ENCODE measurements at regions not wholly inside any gene's neighbourhood (a gene's known extent, or its start where the extent isn't known, plus 50 kb on each side); places are given as distances from the start of the nearest gene placed in this dataset.

DNA sequence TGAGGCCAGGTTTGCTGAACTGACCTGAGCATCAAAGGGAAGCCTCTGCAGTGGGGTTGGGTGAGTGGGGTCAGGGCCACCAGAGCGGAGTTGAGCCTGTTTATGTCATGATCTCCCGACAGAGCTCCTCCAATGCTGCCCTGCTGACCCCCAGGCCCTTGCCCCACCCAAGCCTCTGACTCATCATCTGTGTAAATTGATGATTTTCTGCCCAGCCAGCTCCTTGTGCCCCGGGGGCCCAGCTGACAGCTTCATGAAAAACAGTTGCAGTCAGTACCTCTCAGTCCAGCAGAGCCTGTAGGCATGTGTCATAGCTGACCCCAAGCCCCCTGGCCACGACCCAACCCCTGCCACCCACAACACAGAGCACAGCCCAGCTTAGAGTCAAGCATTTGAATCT, 134.9 kb downstream of the CCT6B start:
- no peak for DNase-seq (ENCODE audit: low read depth in 2 of 2)

DNA sequence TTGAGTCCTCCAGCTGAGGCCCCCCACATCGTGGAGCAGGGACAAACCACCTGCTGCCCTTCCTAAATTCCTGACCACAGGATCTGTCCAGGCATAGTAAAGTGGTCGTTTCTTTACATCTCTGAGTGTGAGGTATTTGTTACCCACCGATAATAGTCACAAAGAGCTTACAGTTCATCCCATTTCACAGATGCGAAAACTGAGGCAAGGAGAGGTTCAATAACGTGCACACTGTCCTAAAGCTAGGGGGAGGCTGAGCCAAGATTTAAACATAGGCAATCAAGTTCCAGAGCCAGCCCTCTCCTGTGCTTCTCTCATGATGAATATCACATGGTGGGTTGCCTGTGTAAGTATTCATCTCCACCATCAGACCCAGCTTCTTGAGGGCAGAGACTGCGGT, 135.4 kb downstream of the CCT6B start:
- no peak for DNase-seq (ENCODE audit: low read depth in 2 of 2)

DNA sequence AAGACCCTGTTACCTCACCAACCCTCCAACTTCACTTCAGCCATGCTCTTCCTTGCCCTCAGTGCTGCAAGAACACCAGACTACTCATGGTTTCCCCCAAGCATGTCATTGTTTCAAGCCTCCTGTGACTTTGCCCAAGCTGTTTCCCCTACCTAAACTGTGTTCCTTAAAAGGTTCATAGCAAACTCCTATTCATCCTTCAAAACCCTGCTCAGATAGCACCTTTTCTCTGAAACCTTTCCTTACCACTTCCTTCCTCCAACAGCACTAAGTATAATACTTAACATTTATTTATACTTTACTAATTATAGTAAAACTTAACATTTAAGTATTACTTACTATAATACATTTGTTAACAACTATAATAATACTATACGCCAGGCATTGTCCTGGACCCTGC, 136.2 kb downstream of the CCT6B start:
- DNase-seq (ENCODE audit: low read depth in 2 of 2): no peak

DNA sequence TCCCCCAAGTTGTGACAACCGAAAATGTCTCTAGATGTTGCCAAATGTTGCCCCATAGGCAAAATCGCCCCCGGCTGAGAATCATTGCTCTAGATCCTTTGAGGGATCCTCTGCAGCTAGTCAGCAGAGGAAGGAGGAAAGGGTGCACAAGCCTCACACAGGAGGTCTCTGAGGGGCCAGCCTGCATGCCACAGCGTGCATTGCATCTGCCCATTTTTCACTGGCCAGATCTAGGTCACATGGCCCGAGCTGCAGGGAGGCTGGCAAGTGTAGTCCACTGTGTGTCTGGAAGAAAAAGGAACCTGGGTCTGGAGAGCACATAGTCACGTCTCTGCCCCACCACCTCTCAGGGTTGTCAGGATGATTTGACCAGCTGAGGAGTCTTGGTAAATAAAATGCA, 138.2 kb downstream of the CCT6B start:
- DNase-seq (ENCODE audit: low read depth in 2 of 2): no peak

DNA sequence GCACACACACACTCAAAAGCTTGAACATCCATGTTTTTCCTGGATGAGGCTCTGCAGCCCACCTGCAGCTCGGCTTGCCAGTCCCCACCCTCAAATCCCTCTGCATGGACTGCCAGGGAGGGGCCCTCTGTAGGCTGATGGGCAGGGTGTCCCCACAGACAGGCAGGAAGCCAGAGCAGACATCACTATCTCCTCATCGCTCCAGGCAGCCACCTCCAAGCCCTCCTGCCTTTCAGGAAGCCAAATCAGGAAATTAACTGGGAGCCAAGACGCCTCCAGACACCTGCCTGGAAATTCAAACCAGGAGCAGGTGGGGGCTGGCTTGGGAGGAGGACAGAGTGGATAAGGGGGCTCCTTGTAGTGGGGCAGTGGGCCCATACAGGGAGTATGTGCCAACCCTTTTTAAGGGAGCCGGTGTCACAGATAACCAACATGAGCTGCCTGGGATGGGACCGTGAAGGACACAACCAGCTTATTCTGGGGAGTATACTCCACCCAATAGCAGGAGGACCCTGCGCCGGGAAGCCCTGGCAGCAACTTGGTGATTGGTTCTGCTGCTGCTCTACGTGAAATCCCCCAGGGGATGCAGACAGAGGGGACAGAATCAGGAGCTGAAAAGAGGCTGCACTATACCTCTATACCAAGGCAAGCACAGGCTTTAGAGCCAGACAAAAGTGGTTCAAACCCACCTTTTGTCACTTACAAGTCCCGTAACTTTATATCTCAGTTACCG, 139.1 kb downstream of the CCT6B start:
- no peak for DNase-seq (ENCODE audit: low read depth in 2 of 2)

DNA sequence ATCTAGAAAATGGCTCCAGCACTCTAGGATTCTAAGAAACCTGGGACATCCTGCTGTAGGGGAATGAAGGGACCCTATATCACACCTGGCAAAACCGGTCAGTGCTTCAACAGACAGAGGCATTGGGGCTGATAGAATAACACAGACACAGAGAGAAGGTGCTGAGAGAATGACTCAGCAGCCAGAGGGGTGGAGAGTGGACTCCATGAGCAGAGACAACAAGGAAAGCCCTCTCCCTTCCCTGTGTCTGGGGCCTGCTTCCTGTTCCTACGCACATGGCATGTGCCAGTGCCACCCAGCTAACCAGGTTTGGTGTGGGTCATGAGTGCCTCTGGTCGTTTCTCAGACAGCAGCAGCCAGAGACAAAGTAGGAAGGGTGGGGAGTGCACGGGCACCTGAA, 140.3 kb downstream of the CCT6B start:
- DNase-seq (ENCODE audit: low read depth in 2 of 2): no peak

DNA sequence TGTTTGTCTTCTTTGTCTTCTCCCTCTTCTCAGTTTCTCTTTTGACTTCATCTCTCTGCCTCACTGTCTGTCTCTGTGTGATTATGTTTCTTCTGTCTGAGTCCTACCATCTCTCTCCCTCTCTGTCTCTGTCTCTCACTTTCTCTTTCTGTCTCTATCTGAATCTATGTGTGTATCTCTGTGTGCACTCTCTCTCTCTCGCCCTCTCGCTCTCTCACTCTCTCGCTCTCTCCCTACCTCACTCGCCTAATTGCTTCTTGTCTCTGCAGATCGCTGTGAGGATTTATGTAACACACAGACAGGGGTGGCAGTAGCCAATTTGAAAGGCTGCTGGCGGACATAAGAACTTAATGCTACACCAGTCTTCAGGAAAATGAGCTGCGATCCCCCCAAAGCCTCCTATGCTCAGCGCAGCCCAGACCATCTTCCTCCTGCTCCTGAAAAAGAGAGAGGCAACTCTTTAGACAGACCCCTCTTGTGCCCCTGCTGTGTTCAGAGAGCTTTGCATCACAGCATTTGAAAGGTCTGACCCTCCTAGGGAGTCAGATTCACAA, 140.9 kb downstream of the CCT6B start:
- DNase-seq (ENCODE audit: low read depth in 2 of 2): no peak

DNA sequence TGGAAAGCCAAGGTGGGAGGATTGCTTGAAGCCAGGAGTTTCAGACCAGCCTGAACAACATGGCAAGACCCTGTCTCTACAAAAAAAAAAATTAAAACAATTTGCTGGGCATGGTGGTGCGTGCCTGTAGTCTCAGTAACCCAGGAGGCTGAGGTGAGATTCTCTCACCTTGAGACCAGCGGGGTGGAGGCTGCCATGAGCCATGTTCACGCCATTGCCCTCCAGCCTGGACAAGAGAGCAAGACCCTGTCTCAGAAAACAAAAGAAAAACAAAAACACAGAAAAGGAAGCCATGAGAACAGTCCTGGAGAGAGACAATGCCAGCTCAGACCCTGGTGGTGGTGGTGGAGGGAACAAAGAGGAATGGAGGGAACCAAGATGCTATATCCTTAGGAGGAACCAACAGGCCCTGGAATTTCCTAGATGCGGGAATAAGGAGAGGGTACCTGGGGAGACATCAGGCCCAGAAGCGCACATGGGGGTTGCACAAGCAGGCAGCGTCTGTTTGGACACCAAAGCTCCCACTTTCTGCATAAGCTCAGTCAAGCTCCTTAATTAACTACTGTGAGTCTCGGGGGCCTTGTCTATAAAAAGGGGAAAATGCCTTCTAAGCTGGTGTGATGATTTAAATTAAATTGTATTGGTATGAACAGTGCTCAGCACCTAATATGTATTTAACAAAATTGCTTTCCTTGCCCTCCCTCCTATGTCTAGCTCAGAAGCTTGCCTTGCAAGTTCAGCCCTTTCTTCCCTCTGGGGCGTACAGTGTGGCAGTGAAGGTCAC, 143.8 kb downstream of the CCT6B start:
- no peak for DNase-seq (ENCODE audit: low read depth in 2 of 2)

DNA sequence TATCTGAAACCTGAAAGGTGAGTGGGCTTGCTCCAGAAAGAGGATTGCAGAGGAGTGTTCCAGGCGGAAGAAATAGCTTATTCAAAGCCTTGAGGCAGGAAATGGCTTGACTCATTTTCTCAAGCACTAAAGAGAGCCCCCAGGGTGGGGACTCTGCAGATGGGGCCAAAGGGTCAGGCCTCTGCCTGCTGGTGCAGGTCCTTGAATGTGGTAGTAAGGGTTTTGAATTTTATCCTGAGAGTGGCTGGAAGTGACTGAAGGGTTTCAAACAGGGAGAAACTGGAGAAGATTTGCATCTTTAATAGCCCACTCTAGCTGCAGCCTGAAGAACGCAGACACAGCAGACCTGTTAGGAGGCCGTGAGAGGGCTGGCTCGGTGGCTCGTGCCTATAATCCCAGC, 144.4 kb downstream of the CCT6B start:
- no peak for DNase-seq (ENCODE audit: low read depth in 2 of 2)

DNA sequence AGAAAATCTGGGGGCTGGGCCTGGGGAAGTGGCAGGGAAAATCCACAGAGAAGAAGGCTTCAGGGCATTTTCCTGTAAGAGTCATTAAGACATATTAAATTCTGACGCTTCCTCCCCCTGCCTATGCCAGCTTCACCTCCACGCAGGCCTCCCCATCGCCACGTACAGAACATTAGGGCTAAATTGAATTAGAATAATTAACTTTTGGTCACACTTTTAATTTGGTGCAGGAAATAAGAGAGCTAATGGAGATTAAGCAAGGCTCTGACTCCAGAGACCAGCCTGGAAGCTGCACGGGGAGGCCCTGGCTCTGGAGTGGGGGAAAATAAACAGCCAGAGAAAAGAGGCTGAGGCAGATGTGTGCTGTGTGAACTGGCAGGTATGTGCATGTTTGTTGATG, 148.0 kb downstream of the CCT6B start:
- no peak for DNase-seq (ENCODE audit: low read depth in 2 of 2)

DNA sequence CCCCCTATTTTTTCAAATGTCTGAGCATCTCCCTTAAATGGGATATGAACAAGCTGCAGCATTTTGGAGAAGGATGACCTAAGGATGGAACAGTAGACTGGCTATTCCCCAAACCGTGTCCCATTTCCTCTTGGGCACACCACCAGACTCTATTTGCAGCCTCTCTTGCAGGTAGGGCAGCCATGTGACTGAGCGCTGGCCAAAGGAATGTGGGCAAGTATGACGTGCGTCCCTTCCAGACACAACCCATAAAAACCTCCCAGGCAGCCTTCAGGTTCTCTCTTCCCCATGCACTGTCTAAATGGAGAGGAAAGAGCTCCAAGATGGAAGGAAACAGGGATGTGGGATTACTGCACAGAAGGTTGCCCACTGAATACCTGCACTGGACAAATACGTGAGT, 149.7 kb downstream of the CCT6B start:
- DNase-seq (ENCODE audit: low read depth in 2 of 2): no peak

DNA sequence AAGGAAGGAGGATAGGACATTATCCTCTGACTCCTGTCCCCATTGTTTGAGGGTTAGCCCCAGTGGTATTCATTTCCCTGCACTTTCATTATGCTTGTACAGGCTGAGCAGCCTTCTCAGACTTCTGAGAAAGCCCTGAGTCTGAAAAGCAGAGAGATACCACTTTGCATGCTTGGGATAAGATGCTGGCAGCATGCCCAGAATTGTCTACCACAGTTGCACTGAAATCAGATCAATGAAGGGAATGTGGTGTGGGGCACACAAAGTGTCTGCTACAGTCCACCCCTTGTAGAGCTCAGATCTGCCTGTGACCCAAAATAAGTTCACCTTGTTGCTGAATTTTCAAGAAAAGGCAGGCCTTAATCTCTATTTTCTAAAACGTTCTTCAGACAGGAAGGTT, 160.6 kb downstream of the CCT6B start:
- no peak for DNase-seq (ENCODE audit: low read depth in 2 of 2)

DNA sequence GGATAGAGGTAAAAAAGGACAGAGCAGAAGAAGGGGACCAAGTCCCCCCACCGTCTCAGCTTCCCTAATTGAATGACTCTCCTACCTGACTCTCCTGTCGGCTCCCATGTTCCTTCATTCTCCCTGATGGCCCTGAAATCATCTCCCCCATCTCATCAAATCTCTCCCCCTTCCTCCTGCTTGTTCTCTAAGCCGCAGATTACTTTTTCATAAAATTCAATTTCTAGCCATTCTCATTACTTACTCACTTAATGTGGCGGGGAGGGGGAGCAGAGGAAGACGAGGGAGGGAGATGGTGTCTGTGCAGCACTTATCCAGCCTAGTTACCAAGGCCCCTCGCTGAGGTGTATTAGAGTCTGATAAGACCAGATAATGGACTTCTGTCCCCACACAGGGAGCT, 161.5 kb downstream of the CCT6B start:
- DNase-seq (ENCODE audit: low read depth in 2 of 2): no peak

DNA sequence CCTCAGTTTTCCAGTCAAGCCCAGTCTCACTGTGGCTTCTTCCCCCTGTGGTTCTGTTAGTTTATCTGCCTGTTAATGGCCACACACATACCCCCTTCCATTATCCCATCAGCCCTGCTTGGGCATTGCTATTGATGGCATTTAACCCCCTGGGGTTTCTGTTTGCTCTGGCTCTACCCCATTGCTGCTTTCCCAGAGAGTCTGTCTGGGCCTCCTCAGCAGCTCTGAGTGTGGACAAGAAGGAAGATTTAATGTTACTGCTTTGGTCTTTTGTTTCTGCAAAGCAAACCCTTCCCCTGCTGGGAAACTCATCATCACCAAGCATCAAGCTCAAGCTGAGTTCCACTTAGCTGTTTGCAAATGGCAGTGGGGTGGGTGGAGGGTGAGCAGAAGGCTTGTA, 162.7 kb downstream of the CCT6B start:
- DNase-seq (ENCODE audit: low read depth in 2 of 2): no peak

DNA sequence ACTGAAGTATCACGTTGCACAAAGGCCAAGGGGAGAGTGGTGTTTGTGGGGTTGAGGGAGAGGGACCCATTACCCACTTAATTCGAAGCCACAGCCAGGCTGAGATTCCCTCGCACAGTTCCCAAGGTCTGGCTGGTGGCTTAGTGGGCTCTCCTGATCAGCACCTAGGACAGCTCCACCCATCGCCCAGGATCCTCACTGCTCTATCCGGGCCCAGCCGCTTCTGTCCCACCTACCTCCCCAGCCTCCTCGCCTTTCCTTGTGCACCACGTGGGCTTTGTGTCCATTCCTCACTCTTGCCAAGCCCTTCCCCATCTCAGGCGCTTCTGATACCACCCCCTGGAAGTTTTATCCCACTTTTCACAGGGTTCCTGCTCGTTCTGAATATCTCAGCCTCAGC, 163.5 kb downstream of the CCT6B start:
- peak; percentile 34 to 35 for DNase-seq (ENCODE audit: low read depth in 2 of 2)

DNA sequence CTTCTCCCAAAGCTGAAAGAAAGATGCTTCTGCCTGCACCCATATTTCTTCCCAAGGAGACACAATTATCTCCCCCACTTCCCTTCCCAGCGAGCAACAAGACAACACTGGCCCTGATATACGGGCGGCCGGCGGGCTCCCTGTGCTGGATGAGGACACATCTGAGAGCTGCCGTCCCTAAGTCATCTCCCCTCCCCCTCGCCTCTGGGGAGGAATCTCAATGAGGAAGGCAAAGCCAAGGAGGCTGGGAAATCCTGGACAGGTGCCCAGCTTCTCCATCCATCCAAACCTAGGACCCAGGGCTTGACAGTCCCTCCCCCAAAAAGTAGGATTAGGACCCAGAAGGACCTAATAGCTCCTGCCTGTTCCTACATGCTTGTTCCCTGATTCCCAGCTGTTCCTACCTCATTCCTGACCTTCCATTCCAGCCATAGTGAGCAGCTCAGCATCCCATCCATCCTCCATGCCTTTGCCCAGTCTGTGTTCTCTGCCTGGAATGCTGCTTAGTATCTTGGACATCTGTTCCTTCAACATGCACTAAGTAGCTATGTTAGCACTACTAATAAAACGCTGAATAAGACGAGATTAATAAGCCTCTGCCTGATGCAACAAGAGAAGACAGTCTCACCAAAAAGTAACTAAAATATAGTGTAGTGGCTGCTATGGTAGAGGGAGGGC, 167.9 kb downstream of the CCT6B start:
- DNase-seq (ENCODE audit: low read depth in 2 of 2): no peak

DNA sequence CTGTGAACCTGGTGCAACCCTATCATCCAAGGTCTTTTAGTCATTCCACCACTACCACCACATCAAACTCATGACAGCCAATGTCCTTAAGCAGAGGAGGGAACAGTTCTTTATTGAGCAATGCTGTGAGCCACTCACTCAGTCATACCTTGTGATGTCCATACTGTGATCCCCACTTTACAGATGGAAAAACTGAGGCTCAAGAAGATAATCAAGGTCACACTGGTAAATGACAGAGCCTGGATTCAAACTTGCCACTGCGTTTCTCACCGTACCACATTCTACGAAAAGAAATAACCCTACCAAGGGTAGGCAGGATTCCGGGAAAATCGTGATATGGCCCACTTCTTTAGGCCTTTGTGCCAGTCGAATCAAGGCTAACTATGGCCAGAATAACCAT, 172.6 kb downstream of the CCT6B start:
- DNase-seq (ENCODE audit: low read depth in 2 of 2): no peak

DNA sequence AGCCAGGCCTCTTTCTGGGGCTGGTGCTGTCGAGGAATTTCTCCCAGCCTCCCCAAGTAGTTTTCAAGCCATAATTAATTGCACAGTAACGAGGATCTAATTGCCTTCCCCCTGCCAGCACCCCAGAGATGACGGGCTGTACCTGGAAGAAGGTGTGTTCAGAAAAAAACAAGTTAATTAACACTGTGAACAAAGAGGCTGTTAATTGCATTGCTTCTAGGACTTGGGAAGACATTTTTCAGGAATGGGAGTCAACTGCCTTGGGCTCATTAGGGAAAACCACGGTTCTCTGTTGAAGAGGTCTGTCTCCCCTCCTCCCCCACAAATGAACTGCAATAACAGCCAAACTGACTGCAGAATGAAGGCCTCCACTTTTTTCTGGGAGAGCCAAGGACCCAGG, 176.7 kb downstream of the CCT6B start:
- DNase-seq (ENCODE audit: low read depth in 2 of 2): no peak

DNA sequence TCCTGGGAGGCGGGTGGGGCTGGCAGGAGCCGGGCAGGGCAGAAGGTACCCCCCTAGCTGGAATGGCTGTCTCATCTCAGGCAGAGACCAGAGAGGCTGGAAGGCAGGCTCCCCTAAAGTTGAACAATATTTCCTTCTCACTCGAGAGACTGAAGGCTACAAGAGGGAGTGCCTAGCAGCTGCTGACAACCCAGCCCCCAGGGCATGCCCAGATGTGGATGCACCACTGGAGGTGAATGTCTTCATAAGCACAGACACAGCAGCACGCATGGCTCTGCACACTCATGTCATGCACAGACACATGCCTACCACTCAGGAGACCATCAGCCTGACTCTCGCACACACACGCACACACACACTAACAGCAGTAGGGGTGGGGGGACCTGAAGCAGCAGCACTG, 179.0 kb downstream of the CCT6B start:
- no peak for DNase-seq (ENCODE audit: low read depth in 2 of 2)

DNA sequence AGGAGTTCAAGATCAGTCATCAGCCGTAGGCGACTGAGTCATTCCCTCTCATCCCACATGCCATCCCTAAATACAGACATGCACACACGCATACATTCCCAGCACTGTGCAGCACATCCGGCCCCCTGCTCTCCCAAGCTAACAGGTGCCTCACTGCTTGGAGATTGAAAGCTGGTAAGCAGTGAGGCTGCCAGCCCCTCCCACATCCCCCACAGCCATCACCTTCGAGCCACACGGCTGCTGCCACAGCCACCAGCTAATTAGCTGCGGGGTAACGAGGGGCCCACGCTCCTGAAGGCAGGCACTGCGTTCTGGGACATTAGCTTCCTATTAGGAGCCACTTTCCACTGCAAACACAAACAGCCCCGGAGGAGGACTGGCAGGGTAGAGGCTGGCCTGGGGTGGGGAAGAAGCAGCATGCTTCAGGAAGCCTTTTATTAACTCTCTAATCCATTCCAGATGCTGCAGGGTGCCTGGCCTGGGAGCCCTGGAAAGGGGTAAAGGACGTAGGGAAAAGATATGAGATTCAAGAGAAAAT, 179.6 kb downstream of the CCT6B start:
- no peak for DNase-seq (ENCODE audit: low read depth in 2 of 2)

DNA sequence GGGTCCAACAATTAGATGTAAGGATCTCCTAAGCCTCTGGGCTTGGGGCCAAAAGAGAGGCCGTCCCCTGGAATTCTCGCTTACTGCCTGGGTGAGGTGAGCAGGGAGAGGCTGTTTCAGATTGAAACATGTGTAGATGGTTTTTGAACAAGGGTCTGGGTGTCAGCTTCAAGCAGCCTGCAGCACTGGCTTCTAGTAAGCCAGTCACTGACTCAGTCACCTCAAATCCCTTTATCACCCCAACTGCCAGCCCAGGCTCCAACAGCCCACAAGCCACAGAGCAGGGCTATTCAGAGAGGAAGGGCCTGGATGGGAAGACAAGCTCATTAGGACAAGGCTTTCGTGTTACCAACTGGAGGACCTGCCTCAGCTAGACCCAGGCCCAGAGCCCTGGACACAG, 180.2 kb downstream of the CCT6B start:
- no peak for DNase-seq (ENCODE audit: low read depth in 2 of 2)

DNA sequence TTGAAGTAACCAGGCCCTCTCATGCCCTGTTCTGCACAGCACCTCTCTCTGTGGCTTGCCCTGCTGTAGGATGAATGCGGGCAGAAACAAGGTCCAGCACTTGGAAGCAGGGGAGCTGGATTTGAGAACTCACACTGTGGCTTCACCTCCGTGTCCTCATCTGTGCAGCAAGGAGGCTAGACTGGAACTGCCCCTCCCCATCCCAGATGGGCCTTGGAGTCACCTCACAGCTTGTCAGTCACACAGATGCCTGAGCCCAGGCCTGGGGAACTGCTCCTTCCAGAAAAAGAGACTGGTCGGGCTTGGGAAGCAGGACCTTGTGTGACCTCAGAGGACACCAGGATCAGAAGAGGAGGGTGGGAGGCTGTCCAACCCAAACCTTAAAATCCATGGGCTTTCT, 180.8 kb downstream of the CCT6B start:
- DNase-seq (ENCODE audit: low read depth in 2 of 2): no peak
